Calu3 (cell line): ENCODE measurements at regions not wholly inside any gene's neighbourhood (a gene's known extent, or its start where the extent isn't known, plus 50 kb on each side); places are given as distances from the start of the nearest gene placed in this dataset.

Source experiments
- BruUV-seq: library from RNA; stranded (reverse); fragments of 400-500 nt; replicated peaks from 2 replicates; lab custom pipeline; 2021; lab: Mats Ljungman, UMichigan
- CTCF ChIA-PET: fragments of 300-600 bp; sonication (Branson Sonifier 250); formaldehyde crosslinking; loops from one replicate; lab custom pipeline; 2022; ENCODE audit warnings: antibody characterized with exemption; lab: Charles Lee
- DNase-seq: peaks from one replicate; pipeline ENCODE4 v3.0.0; 2022
- H3K27ac Mint-ChIP-seq: one replicate; pipeline ENCODE4 v1.8.0; 2022; ENCODE audit warnings: mixed read lengths; ENCODE audit not compliant: unreplicated experiment
- H3K27me3 Mint-ChIP-seq: one replicate; pipeline ENCODE4 v1.8.0; 2022; ENCODE audit warnings: mixed read lengths; ENCODE audit not compliant: unreplicated experiment
- H3K36me3 Mint-ChIP-seq: one replicate; pipeline ENCODE4 v1.8.0; 2022; ENCODE audit warnings: mild to moderate bottlenecking, moderate library complexity, mixed read lengths; ENCODE audit not compliant: insufficient read depth, unreplicated experiment
- H3K4me1 Mint-ChIP-seq: one replicate; pipeline ENCODE4 v1.8.0; 2022; ENCODE audit warnings: mild to moderate bottlenecking, low read depth, mixed read lengths; ENCODE audit not compliant: unreplicated experiment
- H3K4me3 Mint-ChIP-seq: one replicate; pipeline ENCODE4 v1.8.0; 2022; ENCODE audit warnings: mild to moderate bottlenecking, low read depth, moderate library complexity, mixed read lengths; ENCODE audit not compliant: unreplicated experiment
- H3K9me3 Mint-ChIP-seq: one replicate; pipeline ENCODE4 v1.8.0; 2022; ENCODE audit warnings: low read depth, mixed read lengths; ENCODE audit not compliant: unreplicated experiment
- intact Hi-C: fragments of 100-400 bp; cut with micrococcal nuclease; formaldehyde crosslinking; loops from one replicate; pipeline ENCODE4 v1.10.0; 2022; ENCODE audit not compliant: unreplicated experiment
- TF ChIP-seq, protein P1 (sequence below): fragments of 200-600 bp; IDR thresholded peaks from one replicate; pipeline ENCODE4 v1.8.0; 2022; ENCODE audit warnings: antibody characterized with exemption; ENCODE audit not compliant: unreplicated experiment

DNA sequence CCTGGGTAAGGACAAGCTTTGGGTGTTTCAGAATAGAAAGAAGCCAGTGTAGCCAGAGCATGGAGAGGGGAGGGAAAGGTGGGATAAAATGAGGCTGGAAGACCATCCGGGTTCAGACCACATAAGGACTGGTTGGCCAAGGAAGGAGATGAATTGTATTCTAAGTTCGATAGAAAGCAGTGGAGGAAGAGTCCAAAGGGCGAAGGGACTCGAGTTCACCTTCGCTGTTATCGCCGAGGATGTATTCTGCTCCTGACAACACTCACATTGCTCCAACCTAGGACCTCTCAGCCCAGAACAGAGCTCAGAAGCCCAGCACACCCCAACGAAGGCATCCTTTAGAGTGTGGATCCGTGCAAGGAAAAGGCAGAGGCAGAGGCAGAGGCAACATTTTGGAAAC lies 133.1 kb upstream of the EPB41L4A start:
- no TSS peak for BruUV-seq
- no peak overlapping the region for H3K27ac Mint-ChIP-seq
- intact Hi-C loops = loop anchor here (5.0 kb wide), 2 partner anchors 55 to 1055 kb away; no protein-coding TSS in a partner anchor
- CTCF ChIA-PET = interaction anchor here (1.3 to 2.1 kb wide), 2 partner anchors 60 to 296 kb away, joined by 3 to 14 read pairs; no protein-coding TSS in a partner anchor
- H3K36me3 Mint-ChIP-seq = no peaks in the 10 kb centered on the region
- TF ChIP-seq, protein P1, sequence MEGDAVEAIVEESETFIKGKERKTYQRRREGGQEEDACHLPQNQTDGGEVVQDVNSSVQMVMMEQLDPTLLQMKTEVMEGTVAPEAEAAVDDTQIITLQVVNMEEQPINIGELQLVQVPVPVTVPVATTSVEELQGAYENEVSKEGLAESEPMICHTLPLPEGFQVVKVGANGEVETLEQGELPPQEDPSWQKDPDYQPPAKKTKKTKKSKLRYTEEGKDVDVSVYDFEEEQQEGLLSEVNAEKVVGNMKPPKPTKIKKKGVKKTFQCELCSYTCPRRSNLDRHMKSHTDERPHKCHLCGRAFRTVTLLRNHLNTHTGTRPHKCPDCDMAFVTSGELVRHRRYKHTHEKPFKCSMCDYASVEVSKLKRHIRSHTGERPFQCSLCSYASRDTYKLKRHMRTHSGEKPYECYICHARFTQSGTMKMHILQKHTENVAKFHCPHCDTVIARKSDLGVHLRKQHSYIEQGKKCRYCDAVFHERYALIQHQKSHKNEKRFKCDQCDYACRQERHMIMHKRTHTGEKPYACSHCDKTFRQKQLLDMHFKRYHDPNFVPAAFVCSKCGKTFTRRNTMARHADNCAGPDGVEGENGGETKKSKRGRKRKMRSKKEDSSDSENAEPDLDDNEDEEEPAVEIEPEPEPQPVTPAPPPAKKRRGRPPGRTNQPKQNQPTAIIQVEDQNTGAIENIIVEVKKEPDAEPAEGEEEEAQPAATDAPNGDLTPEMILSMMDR = no peak
- no peaks in the 10 kb centered on the region for H3K27me3 Mint-ChIP-seq
- no peak overlapping the region for H3K4me3 Mint-ChIP-seq
- peaks cover 23% of the 10 kb centered on the region for H3K4me1 Mint-ChIP-seq
- no peaks in the 10 kb centered on the region for H3K9me3 Mint-ChIP-seq
- no peak for DNase-seq

DNA sequence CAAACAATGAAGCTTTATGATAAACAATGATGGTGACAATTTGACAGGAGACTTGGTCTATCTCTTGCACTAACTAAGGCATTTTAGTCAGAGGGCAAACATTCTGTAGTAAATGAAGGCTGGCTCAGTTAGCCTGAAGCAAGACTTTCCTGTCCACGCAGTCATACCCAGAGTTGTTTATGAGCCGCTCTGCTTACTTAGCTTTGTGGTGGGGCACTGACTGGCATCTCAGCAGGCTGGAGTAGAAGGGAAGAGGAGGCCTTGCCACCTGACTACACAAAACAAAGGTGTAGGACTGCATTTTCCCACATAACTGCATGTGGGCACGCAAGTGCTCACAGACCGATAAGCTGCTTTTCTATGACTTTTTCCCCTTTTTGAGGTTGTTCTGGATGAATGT lies 133.7 kb upstream of the EPB41L4A start:
- H3K27me3 Mint-ChIP-seq = no peaks in the 10 kb centered on the region
- H3K4me3 Mint-ChIP-seq = no peak overlapping the region
- no peak overlapping the region for H3K27ac Mint-ChIP-seq
- CTCF ChIA-PET = interaction anchor here (1.3 to 2.1 kb wide), 2 partner anchors 60 to 295 kb away, joined by 3 to 14 read pairs; no protein-coding TSS in a partner anchor
- intact Hi-C loops = loop anchor here (5.0 kb wide), 2 partner anchors 55 to 1055 kb away; no protein-coding TSS in a partner anchor
- BruUV-seq = no TSS peak
- peaks cover 20% of the 10 kb centered on the region for H3K4me1 Mint-ChIP-seq
- H3K36me3 Mint-ChIP-seq = no peaks in the 10 kb centered on the region
- TF ChIP-seq, protein P1 = no peak
- no peak for DNase-seq
- no peaks in the 10 kb centered on the region for H3K9me3 Mint-ChIP-seq

DNA sequence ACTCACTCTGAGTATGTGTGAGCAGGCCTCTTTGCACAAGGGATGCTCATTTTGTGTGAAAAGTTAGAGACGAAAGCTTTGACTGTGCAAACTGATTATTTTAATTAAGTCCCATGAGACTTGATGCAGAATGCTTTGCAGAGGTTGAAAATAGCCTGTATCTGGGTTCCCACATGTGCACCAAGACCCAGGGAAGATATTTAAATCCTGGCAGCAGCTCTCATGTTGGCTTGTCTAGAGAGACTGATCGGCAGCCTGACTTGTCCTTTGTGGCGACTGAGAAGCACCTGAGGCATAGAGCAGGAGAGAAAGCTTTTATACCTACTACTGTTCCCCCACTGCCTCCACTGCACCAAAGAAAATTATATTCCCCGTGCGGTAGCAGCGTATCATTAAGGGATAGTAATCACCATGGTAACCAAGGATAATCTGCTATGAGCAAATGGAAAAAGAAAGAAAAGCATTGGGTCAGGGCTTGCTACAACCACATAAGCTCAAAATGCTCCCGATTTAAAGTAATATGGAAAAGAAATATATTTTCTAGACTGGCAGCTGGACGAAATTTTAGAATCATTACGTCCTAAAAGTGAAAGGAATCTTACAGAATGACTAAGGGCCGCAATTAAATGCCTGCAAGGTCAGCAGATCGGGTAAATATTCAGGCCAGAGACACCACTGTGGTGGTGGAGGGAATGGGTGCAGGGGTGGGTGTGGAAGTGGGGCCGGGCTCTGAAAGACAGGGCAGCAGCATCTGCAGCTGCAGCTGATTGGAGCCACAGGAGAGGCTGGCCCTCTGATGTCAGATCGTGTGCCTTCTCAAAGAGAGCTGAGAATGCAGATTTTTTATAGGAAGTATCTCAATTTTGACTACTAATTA lies 135.3 kb upstream of the EPB41L4A start:
- Mint-ChIP-seq H3K4me1 (peaks cover 6% of the 10 kb centered on the region), H3K9me3 (no peaks in the 10 kb centered on the region), H3K27ac (no peak overlapping the region), H3K36me3 (no peaks in the 10 kb centered on the region), H3K27me3 (no peaks in the 10 kb centered on the region), H3K4me3 (no peak overlapping the region)
- CTCF ChIA-PET = interaction anchor here (0.6 to 1.0 kb wide), 3 partner anchors 134 to 294 kb away, joined by 3 to 7 read pairs (median 5); no protein-coding TSS in a partner anchor
- DNase-seq = no peak
- TF ChIP-seq, protein P1 = no peak
- BruUV-seq = no TSS peak
- intact Hi-C loops = loop anchor here (5.0 kb wide), 2 partner anchors 53 to 1053 kb away; no protein-coding TSS in a partner anchor

DNA sequence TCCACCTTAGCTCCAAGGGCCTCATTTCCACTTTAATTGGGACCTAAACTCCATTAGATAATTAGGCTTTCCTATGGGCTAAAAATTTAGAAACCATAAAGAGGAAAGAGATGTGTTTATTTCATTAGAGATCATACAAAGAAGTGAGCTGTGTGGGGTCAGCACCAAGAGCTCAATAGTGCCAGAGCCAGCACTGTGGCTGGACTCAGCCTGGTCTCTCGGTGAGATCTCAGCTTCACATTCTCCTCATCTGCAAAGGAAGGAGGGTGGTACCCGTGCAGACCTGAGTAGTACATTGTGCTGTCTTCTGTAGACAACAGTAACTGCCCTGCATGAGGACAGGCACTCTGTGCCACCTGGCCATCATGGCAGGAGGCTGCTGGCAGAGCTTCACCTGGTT lies 136.1 kb upstream of the EPB41L4A start:
- H3K27ac Mint-ChIP-seq = no peak overlapping the region
- DNase-seq = no peak
- H3K4me3 Mint-ChIP-seq = no peak overlapping the region
- CTCF ChIA-PET = interaction anchor here (0.6 to 1.0 kb wide), 2 partner anchors 135 to 293 kb away, joined by 5 to 7 read pairs; no protein-coding TSS in a partner anchor
- TF ChIP-seq, protein P1 = no peak
- BruUV-seq = no TSS peak
- H3K36me3 Mint-ChIP-seq = no peaks in the 10 kb centered on the region
- intact Hi-C loops = no loop called here
- H3K9me3 Mint-ChIP-seq = no peaks in the 10 kb centered on the region
- no peaks in the 10 kb centered on the region for H3K27me3 Mint-ChIP-seq
- H3K4me1 Mint-ChIP-seq = peaks cover 6% of the 10 kb centered on the region
